ENCODE measurements at regions not wholly inside any gene's neighbourhood (a gene's known extent, or its start where the extent isn't known, plus 50 kb on each side); places are given as distances from the start of the nearest gene placed in this dataset.

DNA sequence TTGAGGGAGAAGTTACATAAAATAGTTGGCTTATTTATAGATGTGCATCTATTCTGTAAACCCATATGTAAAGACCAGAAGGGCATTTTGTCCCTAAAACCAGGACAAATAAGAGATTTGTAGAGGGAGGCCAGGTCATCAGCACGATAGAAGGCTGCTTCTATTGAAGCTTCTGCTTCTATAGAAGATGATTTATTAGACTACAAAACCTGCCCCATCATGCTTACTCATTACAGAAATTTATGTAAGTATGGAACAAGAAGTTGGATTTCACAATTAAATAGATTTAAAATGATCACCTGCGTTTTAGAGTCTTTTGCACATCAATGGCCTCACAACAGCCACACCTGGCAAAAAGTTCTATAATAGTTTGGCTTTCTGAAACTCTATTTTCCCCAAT, 183.5 kb downstream of the DUSP10 start:
- H3K36me3 Mint-ChIP-seq (ENCODE audit: low read depth) = no peaks in the 10 kb centered on the region
- H3K4me3 Mint-ChIP-seq = no peak overlapping the region
- H3K9me3 Mint-ChIP-seq = no peaks in the 10 kb centered on the region
- peaks cover 14% of the 10 kb centered on the region for H3K27me3 Mint-ChIP-seq (ENCODE audit: low read depth)
- peaks cover 16% of the 10 kb centered on the region for H3K4me1 Mint-ChIP-seq
- H3K27ac Mint-ChIP-seq = no peak overlapping the region
- TF ChIP-seq, protein P1, sequence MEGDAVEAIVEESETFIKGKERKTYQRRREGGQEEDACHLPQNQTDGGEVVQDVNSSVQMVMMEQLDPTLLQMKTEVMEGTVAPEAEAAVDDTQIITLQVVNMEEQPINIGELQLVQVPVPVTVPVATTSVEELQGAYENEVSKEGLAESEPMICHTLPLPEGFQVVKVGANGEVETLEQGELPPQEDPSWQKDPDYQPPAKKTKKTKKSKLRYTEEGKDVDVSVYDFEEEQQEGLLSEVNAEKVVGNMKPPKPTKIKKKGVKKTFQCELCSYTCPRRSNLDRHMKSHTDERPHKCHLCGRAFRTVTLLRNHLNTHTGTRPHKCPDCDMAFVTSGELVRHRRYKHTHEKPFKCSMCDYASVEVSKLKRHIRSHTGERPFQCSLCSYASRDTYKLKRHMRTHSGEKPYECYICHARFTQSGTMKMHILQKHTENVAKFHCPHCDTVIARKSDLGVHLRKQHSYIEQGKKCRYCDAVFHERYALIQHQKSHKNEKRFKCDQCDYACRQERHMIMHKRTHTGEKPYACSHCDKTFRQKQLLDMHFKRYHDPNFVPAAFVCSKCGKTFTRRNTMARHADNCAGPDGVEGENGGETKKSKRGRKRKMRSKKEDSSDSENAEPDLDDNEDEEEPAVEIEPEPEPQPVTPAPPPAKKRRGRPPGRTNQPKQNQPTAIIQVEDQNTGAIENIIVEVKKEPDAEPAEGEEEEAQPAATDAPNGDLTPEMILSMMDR (IDR thresholded peaks at IDR 0.05; ENCODE audit: unreplicated experiment in 3 of 3) = no peak

- H3K27ac Mint-ChIP-seq = no peak overlapping the region
- H3K27me3 Mint-ChIP-seq (ENCODE audit: low read depth) = peaks cover 14% of the 10 kb centered on the region
- no peaks in the 10 kb centered on the region for H3K9me3 Mint-ChIP-seq
- H3K4me3 Mint-ChIP-seq = no peak overlapping the region
- H3K4me1 Mint-ChIP-seq = peaks cover 24% of the 10 kb centered on the region
- TF ChIP-seq, protein P1 (IDR thresholded peaks at IDR 0.05; ENCODE audit: unreplicated experiment in 3 of 3) = no peak
- no peaks in the 10 kb centered on the region for H3K36me3 Mint-ChIP-seq (ENCODE audit: low read depth)
Observed at GRCh38 chr1:221559911-221560310, 182.0 kb downstream of the DUSP10 start.

DNA sequence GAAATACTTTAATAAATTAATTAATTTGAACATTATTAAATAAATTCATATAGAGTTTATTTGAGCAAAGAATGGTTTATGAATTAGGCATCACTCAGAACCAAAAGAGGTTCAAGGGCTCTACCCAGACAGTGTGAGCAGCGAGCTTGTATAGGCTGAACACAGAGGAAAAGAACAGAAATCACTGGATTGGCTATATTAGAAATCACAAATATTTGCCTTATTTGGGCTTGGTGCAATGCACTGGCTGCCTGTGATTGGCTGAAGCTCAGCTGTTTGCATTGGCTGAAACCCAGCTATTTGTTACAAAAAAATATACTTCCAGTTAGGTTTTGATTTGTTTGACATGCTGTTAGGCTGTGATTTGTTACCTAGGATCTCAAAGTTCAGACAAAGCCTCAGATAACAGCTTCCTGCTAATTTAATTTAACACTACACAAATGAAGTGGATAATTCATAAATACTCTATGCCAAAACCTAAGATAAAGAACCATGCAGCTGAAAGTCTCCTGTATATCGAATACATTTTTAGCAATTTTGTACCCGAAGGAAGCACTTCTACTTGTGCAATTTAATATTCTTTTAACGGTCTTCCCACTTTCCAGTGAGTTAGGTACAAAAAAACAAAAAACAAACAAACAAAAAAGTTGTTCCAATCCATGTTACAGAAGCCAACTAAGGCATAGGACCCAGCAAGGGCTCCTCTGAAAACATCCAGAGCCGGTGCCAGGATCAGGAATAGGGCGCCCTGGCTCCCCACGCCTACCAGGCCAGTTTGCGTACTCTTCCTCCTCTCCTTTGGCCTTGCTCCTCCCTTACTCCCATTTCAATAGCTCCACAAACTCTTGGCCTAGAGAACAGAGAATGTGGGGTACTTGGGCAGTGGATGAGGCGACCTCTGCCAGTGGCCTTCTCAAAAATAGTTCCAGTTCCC, 179.1 kb downstream of the DUSP10 start:
- TF ChIP-seq, protein P1 (IDR thresholded peaks at IDR 0.05; ENCODE audit: unreplicated experiment in 3 of 3) = no peak
- H3K27me3 Mint-ChIP-seq (ENCODE audit: low read depth) = peaks cover 7% of the 10 kb centered on the region
- H3K36me3 Mint-ChIP-seq (ENCODE audit: low read depth) = no peaks in the 10 kb centered on the region
- H3K4me1 Mint-ChIP-seq = peaks cover 24% of the 10 kb centered on the region
- H3K4me3 Mint-ChIP-seq = no peak overlapping the region
- no peak overlapping the region for H3K27ac Mint-ChIP-seq
- H3K9me3 Mint-ChIP-seq = no peaks in the 10 kb centered on the region

- Mint-ChIP-seq H3K36me3 (ENCODE audit: low read depth) (no peaks in the 10 kb centered on the region), H3K9me3 (no peaks in the 10 kb centered on the region)
Observed at GRCh38 chr1:221563476-221563921, 178.4 kb downstream of the DUSP10 start.

DNA sequence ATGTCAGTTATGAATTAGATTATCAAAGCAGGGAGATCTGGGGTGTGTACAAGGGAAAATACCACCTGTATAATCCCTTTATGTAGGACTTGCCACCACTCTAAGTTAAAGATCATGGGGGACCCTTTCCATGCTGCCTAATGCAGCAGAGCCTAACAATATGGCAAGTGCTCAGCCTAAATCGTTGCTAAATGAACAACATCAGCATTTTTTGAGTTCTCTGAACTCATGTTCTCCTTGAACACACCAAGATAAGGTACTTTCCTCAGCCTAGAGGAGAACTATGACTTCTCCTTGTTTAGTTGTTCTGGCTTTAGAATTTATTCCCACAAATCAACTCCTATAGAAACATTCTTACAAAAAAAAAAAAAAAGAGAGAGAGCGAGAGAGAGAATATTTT, 177.0 kb downstream of the DUSP10 start:
- TF ChIP-seq, protein P1 (IDR thresholded peaks at IDR 0.05; ENCODE audit: unreplicated experiment in 3 of 3) = no peak
- H3K27me3 Mint-ChIP-seq (ENCODE audit: low read depth) = peaks cover 7% of the 10 kb centered on the region
- H3K36me3 Mint-ChIP-seq (ENCODE audit: low read depth) = no peaks in the 10 kb centered on the region
- no peaks in the 10 kb centered on the region for H3K9me3 Mint-ChIP-seq
- no peak overlapping the region for H3K4me3 Mint-ChIP-seq
- H3K4me1 Mint-ChIP-seq = peaks cover 24% of the 10 kb centered on the region
- peak overlapping the region in 1 of 3 experiments; percentile 12 for H3K27ac Mint-ChIP-seq

More at GRCh38 chr1:221563476-221563921, 178.4 kb downstream of the DUSP10 start:
- Mint-ChIP-seq H3K4me3 (no peak overlapping the region), H3K4me1 (peaks cover 24% of the 10 kb centered on the region), H3K27ac (no peak overlapping the region), H3K27me3 (ENCODE audit: low read depth) (peaks cover 7% of the 10 kb centered on the region)
- TF ChIP-seq, protein P1 (IDR thresholded peaks at IDR 0.05; ENCODE audit: unreplicated experiment in 3 of 3) = no peak

All from nephron (organoid).